GM21825 (cell line): ENCODE measurements at regions not wholly inside any gene's neighbourhood (a gene's known extent, or its start where the extent isn't known, plus 50 kb on each side); places are given as distances from the start of the nearest gene placed in this dataset.
"Not testable (repeated sequence)": the region's sequence is repeated elsewhere in the genome, so short reads cannot be mapped to it uniquely, and the experiment has no call there.

Source experiments
- ATAC-seq: cut with Tn5 transposase; IDR thresholded peaks from one replicate; pipeline ENCODE4 v1.9.1; 2021; ENCODE audit warnings: mild to moderate bottlenecking, moderate library complexity; ENCODE audit not compliant: unreplicated experiment

GRCh38 chr9:102941868-102942267 lies 53.3 kb upstream of the CYLC2 start:
- no peak for ATAC-seq

DNA sequence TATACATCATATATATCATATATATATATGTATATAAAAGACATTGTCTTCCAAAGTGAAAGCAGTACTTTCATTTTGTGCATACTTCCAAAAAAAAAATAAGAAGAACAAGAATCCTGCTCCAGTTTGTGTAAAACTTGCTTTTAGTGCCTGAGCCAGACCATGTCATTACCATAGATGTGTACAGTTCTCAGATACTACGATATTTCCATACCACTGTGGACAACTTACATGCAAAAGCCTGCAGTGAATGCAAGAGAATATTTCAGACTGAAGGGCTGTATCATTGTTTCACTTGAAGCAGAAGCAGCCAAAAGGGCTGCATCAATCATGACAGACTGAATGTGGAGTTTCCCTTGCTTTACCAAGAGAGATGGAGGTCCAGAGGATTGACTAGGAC lies 72.6 kb upstream of the CYLC2 start:
- no peak for ATAC-seq

DNA sequence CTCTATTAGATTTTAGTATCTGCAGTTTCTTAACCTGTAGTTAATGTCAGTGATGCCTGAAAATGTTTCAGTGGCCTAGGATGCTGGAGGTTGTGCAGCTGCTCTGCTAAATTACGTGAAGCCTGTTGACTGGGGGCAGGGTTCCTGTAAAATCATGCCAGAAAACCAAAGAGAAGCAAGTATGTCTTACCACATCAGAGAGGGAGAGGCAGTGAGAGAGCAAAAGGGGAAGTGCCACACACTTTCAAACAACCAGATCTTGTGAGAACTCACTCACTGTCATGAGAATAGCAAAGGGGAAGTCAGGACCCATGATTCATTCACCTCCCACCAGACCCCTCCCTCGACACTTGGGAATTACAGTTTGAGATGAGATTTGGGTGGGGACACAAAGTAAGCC lies 83.9 kb upstream of the CYLC2 start:
- ATAC-seq: no peak

- ATAC-seq: not testable (repeated sequence)
Observed at GRCh38 chr9:102905795-102906194, 89.3 kb upstream of the CYLC2 start.

GRCh38 chr9:102892025-102892424 lies 103.1 kb upstream of the CYLC2 start:
- no peak for ATAC-seq

DNA sequence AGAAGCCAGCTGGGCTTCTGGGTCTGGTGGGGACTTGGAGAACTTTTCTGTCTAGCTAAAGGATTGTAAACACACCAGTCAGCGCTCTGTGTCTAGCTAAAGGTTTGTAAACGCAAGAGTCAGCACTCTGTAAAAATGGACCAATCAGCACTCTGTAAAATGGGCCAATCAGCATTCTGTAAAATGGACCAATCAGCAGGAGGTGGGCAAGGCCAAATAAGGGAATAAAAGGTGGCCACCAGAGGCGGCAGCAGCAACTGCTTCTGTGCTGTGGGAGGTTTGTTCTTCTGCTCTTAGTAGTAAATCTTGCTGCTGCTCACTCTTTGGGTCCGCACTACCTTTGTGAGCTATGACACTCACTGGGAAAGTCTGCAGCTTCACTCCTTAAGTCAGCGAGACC lies 106.4 kb upstream of the CYLC2 start:
- ATAC-seq: not testable (repeated sequence)

DNA sequence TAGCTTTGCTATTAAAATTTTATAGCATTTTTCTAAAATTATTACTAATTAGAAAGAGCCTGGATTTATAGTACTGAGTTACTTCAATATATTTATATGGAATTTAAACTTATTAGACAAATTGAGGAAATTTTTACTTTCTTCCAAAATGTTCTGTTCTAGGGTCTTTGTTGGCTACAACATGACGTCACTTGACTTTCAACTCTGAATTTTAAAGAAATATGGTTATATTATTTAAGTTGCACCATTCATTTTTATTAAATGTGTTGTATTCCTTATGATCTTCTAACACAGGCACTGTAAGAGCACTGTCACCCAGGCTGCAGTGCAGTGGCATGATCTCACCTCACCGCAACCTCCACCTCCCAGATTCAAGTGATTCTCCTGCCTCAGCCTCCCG lies 119.4 kb upstream of the CYLC2 start:
- ATAC-seq: no peak

DNA sequence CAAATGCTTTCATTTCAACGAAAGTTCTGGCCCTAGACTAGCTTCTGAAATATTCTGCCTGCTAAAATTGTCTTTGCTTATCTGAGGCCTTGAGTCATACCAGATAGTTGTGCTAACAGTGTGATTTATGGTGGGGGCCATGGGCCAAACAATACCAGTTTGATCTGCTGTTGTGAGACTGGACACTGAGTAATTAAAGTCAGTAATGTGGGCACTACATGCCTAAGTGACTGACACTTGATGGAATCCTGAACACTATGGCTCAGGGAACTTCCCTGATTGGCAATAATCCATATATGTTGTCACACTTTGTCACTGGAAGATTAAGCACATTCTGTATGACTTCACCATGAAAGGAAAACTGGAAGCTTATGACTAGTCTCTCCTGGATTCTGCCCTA lies 127.6 kb upstream of the CYLC2 start:
- no peak for ATAC-seq

DNA sequence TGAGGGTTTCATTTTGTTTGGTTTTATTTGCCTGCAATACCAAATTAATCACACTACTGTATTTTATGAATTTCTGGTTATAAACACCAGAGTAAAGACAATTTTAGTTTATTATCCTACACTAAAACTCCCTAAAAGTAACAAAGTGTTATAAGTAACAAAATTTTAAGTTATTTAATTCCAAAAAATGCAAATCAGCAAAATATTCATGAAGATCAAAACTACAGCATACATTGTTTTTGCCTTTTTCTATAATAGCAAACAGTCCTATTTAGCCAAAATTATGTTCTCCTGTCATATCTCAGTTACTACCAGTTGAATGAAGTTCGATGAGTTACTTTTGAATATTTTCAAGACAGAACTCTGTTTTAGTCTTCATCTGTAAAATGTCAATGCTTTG lies 132.7 kb upstream of the CYLC2 start:
- no peak for ATAC-seq

GRCh38 chr9:102855641-102856040 lies 139.5 kb upstream of the CYLC2 start:
- ATAC-seq: no peak

GRCh38 chr9:102845827-102846371 lies 149.2 kb upstream of the CYLC2 start:
- no peak for ATAC-seq

DNA sequence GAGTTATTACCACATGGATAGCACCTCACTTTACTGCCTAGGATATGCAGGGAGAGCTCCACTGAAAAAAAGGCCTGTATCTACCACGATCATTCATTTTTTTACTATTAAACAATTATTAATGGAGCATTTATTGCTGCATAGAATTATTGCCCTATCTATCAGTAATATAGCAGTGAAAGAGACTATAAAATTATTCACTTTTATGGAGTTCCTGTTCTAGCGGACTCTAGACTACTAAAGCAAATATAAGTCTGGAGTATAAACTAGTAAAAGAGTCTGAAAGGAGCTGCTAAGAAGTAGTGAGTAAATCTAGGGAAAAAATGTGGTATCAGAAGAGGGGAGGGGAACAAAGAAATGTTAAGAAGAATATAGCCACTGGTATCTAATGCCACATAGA lies 150.4 kb upstream of the CYLC2 start:
- ATAC-seq: no peak

- ATAC-seq: no peak
Observed at GRCh38 chr9:102842423-102842822, 152.7 kb upstream of the CYLC2 start.

- ATAC-seq: no peak
Observed at GRCh38 chr9:102841376-102841775, 153.8 kb upstream of the CYLC2 start.

DNA sequence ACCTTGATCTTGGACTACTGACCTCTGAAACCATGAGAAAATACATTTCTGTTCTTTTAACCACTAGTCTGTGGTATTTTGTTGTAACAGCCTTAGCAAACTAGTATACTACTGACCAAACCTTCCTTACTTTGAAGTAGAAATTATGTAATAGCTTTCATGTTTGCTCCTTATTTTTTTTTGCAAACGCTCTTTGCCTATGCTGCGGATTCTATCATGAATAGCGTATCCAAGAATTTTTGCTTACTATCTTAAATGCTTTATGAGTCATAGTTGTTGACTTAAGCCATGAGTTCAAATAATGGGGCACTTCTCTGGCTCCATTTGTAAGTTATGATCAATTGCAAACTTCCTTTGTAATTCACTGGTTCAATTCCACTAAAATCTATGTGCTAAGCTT lies 154.8 kb upstream of the CYLC2 start:
- no peak for ATAC-seq

- no peak for ATAC-seq
Observed at GRCh38 chr9:102832814-102833213, 162.3 kb upstream of the CYLC2 start.

- no peak for ATAC-seq
Observed at GRCh38 chr9:102796244-102796643, 198.9 kb upstream of the CYLC2 start.

DNA sequence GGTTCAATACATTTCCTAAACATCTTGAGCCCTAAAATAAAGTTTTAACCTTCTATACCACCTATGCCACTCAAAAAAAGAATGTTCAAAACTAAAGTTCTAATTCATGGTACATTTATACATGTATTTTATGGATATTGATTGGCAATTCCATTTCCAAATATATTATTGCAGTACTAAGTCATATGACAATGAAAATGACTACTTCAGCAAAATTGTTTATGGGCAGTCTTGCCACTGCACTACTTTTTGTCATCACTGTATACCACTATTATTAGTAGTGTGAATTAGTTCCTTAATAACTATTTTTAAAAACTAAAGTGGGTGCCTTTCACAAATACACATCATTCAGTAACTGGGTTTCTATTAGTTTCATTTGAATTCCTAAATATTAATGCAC lies 199.6 kb upstream of the CYLC2 start:
- no peak for ATAC-seq

DNA sequence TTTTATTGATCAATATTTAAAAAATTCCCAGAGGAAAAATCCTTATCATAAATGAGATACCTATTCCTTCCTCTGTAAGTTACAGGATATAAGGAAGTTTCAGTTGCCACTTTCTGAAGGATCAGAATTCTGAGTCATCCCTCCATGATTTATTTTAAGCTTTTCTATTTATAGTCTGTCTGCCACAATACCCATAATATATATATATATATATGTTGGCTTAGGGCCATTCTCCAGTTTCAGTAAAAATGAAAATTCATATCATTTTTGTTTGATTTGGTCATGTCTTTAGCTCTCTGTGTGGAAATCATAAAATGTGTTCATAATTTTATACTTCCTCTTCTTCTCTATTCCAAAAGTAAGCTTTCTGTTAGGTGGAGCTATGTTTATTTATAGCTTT lies 215.8 kb upstream of the CYLC2 start:
- no peak for ATAC-seq

GRCh38 chr9:102778746-102779145 lies 216.4 kb upstream of the CYLC2 start:
- no peak for ATAC-seq

DNA sequence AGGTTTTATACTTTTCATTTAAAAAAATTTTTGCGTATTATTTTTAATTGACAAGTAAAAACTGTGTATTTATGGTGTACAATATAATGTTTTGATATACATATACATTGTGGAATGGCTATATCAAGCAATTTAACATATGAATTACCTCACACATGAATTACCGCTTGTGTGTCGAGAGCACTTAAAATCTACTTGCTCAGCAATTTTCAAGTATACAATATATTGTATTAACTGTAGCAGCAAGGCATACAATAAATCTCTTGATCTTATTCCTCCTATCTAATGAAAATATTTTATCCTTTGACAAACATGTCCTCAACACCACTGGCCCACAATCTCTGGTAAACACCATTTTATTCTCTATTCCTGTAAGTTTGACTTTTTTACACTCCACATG lies 224.4 kb upstream of the CYLC2 start:
- ATAC-seq: no peak

DNA sequence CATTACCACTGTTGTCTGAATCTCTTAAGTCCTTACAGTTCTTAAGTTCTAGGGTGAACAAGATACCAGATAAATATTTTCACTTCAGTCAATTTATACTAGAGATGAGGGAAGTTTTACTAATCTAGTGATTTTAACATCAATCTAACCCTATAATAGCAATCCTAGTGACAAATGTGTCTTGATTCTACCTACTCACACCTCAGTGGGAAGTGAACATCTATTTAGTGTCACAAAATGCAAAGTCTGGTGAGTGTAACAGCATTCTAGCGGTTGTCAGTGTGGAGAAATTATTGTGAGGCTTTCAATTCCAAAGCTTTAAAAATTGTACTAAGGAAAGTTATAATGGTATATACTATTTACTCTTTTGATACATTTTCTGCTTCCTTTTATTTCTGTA lies 225.8 kb upstream of the CYLC2 start:
- ATAC-seq: no peak

DNA sequence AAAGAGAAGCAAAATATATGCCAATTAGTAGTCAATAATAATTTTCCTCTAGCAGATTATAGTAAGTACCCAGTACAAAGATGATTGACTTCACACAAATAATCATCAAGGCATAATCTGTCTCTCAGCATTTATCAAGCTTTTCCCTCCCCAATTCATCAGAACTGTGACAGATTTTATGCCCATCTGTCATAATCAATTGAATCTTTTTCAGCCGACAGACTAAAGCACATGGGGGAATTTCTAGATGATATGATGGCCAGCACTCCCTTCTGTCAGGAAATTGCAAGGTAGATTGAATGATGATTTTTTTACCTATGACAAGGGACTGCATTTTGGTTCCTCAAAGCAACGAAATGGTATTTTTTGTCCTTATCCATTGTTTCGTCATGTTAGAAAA lies 227.1 kb upstream of the CYLC2 start:
- no peak for ATAC-seq

DNA sequence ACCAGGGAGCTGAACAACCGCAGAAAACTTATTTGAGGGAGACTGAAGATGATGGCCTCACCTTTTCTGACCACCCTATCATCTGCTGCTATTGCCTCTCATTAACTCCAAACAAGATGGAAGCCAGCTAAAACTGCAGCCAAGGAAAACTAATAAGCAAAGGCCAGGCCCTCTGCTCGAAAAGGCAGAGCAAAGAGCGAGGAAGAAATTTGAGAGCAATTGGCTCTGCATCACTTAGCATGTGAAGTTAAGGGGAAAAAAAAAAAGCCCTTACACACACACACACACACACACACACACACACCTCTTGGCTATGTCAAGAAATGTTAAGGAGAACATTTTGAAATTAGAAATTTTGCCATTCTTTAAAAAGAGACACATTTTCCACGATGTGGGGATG lies 228.1 kb upstream of the CYLC2 start:
- no peak for ATAC-seq
